ENCODE measurements at regions not wholly inside any gene's neighbourhood (a gene's known extent, or its start where the extent isn't known, plus 50 kb on each side); places are given as distances from the start of the nearest gene placed in this dataset.

- no peak overlapping the region for H3K4me3 ChIP-seq (ENCODE audit: control insufficient read depth, low read depth, low read length)
- DNase-seq (ENCODE audit: low read depth) = no peak
- TF ChIP-seq, protein P1, sequence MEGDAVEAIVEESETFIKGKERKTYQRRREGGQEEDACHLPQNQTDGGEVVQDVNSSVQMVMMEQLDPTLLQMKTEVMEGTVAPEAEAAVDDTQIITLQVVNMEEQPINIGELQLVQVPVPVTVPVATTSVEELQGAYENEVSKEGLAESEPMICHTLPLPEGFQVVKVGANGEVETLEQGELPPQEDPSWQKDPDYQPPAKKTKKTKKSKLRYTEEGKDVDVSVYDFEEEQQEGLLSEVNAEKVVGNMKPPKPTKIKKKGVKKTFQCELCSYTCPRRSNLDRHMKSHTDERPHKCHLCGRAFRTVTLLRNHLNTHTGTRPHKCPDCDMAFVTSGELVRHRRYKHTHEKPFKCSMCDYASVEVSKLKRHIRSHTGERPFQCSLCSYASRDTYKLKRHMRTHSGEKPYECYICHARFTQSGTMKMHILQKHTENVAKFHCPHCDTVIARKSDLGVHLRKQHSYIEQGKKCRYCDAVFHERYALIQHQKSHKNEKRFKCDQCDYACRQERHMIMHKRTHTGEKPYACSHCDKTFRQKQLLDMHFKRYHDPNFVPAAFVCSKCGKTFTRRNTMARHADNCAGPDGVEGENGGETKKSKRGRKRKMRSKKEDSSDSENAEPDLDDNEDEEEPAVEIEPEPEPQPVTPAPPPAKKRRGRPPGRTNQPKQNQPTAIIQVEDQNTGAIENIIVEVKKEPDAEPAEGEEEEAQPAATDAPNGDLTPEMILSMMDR (IDR thresholded peaks at IDR 0.05; ENCODE audit: control insufficient read depth, insufficient read depth, low read depth, low read length, missing control alignments) = no peak
Observed at GRCh38 chr2:133847591-133847990, 279.3 kb upstream of the NCKAP5 start.

- TF ChIP-seq, protein P1 (IDR thresholded peaks at IDR 0.05; ENCODE audit: control insufficient read depth, insufficient read depth, low read depth, low read length, missing control alignments) = no peak
- H3K4me3 ChIP-seq (ENCODE audit: control insufficient read depth, low read depth, low read length) = no peak overlapping the region
- no peak for DNase-seq (ENCODE audit: low read depth)
Observed at GRCh38 chr2:133848111-133848649, 279.9 kb upstream of the NCKAP5 start.

DNA sequence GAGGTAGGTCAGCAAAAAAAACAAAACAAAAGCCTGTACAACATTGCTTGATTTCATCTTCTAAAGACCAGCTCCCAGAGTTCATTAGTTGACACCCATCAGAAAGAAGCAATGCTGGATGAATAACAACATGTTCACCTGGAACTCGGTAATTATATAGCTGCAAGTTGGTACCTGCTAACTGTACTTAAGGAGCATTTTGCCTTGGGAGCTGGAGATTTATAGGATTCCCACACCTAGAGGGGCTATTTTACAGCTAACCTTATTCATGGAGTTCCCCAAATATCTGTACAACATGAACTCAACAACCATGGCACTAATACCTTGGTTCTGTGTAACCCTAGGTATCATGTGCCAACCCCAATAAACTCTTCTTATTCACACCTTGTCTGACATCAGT, 281.1 kb upstream of the NCKAP5 start:
- DNase-seq (ENCODE audit: low read depth) = no peak
- H3K4me3 ChIP-seq (ENCODE audit: control insufficient read depth, low read depth, low read length) = no peak overlapping the region
- TF ChIP-seq, protein P1 (IDR thresholded peaks at IDR 0.05; ENCODE audit: control insufficient read depth, insufficient read depth, low read depth, low read length, missing control alignments) = no peak

DNA sequence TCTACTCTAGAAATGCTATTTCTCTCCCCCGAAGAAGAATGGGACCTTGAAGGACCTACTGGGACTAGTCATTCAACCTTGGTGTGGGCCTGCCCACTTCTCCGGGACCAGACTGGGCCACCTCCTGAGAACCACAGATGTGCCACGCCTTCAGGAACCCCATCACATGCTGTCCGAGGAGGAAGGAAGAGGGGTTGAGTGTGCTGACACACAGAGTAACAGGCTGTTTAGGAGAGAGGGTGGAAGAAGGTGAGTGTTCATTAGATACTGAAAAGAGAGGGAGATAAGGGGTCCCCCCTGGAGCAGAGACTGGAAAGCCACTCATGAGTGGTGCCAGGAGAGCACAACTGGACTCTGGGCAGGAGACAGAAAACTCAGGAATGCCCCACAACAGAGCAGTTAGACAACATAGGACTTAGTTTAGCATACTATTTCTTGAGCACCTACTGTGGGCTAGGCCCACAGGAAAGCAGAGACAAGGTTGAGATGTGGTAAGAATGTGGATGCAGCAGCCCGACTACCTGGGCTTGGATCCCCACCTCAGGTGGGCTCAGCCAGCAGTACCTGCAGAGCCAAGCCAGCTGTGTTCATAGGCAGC, 286.4 kb upstream of the NCKAP5 start:
- H3K4me3 ChIP-seq (ENCODE audit: control insufficient read depth, low read depth, low read length) = no peak overlapping the region
- TF ChIP-seq, protein P1 (IDR thresholded peaks at IDR 0.05; ENCODE audit: control insufficient read depth, insufficient read depth, low read depth, low read length, missing control alignments) = no peak
- no peak for DNase-seq (ENCODE audit: low read depth)

DNA sequence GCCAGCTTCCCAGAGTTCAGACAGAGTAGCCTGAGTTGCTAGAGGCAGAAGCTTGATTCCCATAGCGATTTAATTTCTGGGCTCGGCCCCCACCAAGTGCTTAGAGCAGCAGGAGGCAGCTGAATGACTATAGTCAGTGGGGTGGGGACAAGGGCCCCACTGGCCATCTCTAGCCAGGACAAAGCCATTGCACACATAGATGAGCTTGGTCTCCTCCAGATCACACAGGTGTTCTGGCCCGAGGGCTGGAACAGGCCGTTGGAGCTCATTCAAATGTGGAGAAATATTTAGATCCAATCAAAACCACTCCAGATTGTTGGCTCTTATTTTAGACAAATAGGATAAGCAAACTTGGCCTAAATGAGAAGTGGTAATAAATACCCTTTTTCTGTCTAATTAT, 287.3 kb upstream of the NCKAP5 start:
- no peak overlapping the region for H3K4me3 ChIP-seq (ENCODE audit: control insufficient read depth, low read depth, low read length)
- TF ChIP-seq, protein P1 (IDR thresholded peaks at IDR 0.05; ENCODE audit: control insufficient read depth, insufficient read depth, low read depth, low read length, missing control alignments) = no peak
- no peak for DNase-seq (ENCODE audit: low read depth)

GRCh38 chr2:133856678-133857077, 288.4 kb upstream of the NCKAP5 start:
- no peak overlapping the region for H3K4me3 ChIP-seq (ENCODE audit: control insufficient read depth, low read depth, low read length)
- TF ChIP-seq, protein P1 (IDR thresholded peaks at IDR 0.05; ENCODE audit: control insufficient read depth, insufficient read depth, low read depth, low read length, missing control alignments) = no peak
- no peak for DNase-seq (ENCODE audit: low read depth)

Measured in AG09309 (cell line).